GM12878 (cell line): ENCODE measurements at regions not wholly inside any gene's neighbourhood (a gene's known extent, or its start where the extent isn't known, plus 50 kb on each side); places are given as distances from the start of the nearest gene placed in this dataset.

ENCODE experiments used
- ATAC-seq: fragments of 200-7000 bp; cut with Tn5 transposase; 3 replicates; pipeline ENCODE4 v1.9.1; 2020; ENCODE audit warnings: mild to moderate bottlenecking, moderate library complexity
- BruUV-seq: library from RNA; stranded (reverse); fragments of 400-500 nt; replicated peaks from 2 replicates; lab custom pipeline; 2021; lab: Mats Ljungman, UMichigan
- CTCF ChIA-PET: fragments of 300-600 bp; sonication (Branson Sonifier 250); formaldehyde crosslinking; extraction: SDS; loops from one replicate; lab custom pipeline; 2021; ENCODE audit warnings: inconsistent platforms; lab: Yijun Ruan, JAX
- POLR2A ChIA-PET: fragments of 350-600 bp; formaldehyde crosslinking; extraction: SDS; loops from one replicate; lab custom pipeline; 2021; ENCODE audit warnings: inconsistent platforms; lab: Charles Lee
- RAD21 ChIA-PET: fragments of 300-600 bp; sonication (Branson Sonifier 250); formaldehyde crosslinking; loops from one replicate; lab custom pipeline; 2023; ENCODE audit warnings: antibody characterized with exemption; ENCODE audit not compliant: unreplicated experiment; lab: Charles Lee
- SMC1A ChIA-PET: fragments of 300-600 bp; sonication (Branson Sonifier 250); formaldehyde crosslinking; loops from one replicate; lab custom pipeline; 2023; ENCODE audit not compliant: unreplicated experiment, uncharacterized antibody; lab: Charles Lee
- DNase-seq: peaks from one replicate; pipeline ENCODE4 v3.0.0-alpha.2; 2011; ENCODE audit warnings: low read depth, low spot score
- FAIRE-seq: peaks from 3 replicates; lab custom pipeline; 2011; peaks lifted over from hg19 to GRCh38; lab: Jason Lieb, UNC
- H2AFZ ChIP-seq: 2 replicates; pipeline ENCODE4 v1.6.0; 2011; ENCODE audit warnings: low read depth, low read length, control low read depth; ENCODE audit not compliant: control insufficient read depth
- H3K27ac ChIP-seq: 2 replicates; pipeline ENCODE4 v1.5.1; 2011; ENCODE audit warnings: control low read depth; ENCODE audit not compliant: control insufficient read depth, insufficient read depth
- H3K27me3 ChIP-seq, 2 experiments: replicated peaks in 1 of 2; 2 replicates each; pipeline versions ENCODE4 v1.6.0 to v1.6.1; 2011; ENCODE audit warnings: low read length in 1 of 2; ENCODE audit not compliant: control insufficient read depth in 2 of 2, insufficient read depth in 2 of 2
- H3K36me3 ChIP-seq, 2 experiments: 2 replicates each; pipeline ENCODE4 v1.5.1; 2011; ENCODE audit warnings: low read length in 1 of 2; ENCODE audit not compliant: control insufficient read depth in 2 of 2, insufficient read depth in 2 of 2
- H3K4me1 ChIP-seq: 2 replicates; pipeline ENCODE4 v1.6.1; 2011; ENCODE audit warnings: mild to moderate bottlenecking, low read length, moderate library complexity, mixed read lengths; ENCODE audit not compliant: control insufficient read depth, insufficient read depth
- H3K4me2 ChIP-seq: 2 replicates; pipeline ENCODE4 v1.6.0; 2011; ENCODE audit warnings: control low read depth; ENCODE audit not compliant: control insufficient read depth, insufficient read depth
- H3K4me3 ChIP-seq: fragments of 200-600 bp; sonication (generic); 2 replicates; pipeline ENCODE4 v1.5.1; 2016
- H3K79me2 ChIP-seq: 2 replicates; pipeline ENCODE4 v1.6.0; 2011; ENCODE audit warnings: low read length; ENCODE audit not compliant: control insufficient read depth, insufficient read depth
- H3K9ac ChIP-seq: 2 replicates; pipeline ENCODE4 v1.8.0; 2011; ENCODE audit warnings: low read length, control low read depth, mixed read lengths; ENCODE audit not compliant: control insufficient read depth, insufficient read depth
- H3K9me3 ChIP-seq: replicated peaks from 3 replicates; pipeline ENCODE4 v1.5.1; 2011; ENCODE audit warnings: mild to moderate bottlenecking, low read length; ENCODE audit not compliant: control insufficient read depth, insufficient read depth
- H4K20me1 ChIP-seq: 2 replicates; pipeline ENCODE4 v1.6.0; 2011; ENCODE audit not compliant: control insufficient read depth, insufficient read depth
- GATAD2B ChIP-seq: fragments of 450-650 bp; conservative IDR thresholded peaks from 2 replicates; pipeline ENCODE4 v1.6.1; 2017; ENCODE audit warnings: low read depth, mild to moderate bottlenecking, moderate library complexity
- JUND ChIP-seq: IDR thresholded peaks from 2 replicates; pipeline ENCODE4 v1.6.1; 2012; ENCODE audit warnings: low read depth, mild to moderate bottlenecking, low read length, improper control_type of control experiment, moderate library complexity
- KLF5 ChIP-seq: fragments of 450-650 bp; IDR thresholded peaks from 2 replicates; pipeline ENCODE4 v1.6.1; 2014; ENCODE audit warnings: mild to moderate bottlenecking; ENCODE audit not compliant: partially characterized antibody
- RBBP5 ChIP-seq: fragments of 200-600 bp; sonication (generic); conservative IDR thresholded peaks from 2 replicates; pipeline ENCODE4 v1.6.1; 2016
- RCOR1 ChIP-seq: conservative IDR thresholded peaks from 2 replicates; pipeline ENCODE4 v1.6.1; 2012; ENCODE audit warnings: low read depth, low read length, improper control_type of control experiment
- SUZ12 ChIP-seq: fragments of 200-600 bp; sonication (generic); IDR thresholded peaks from one replicate; pipeline ENCODE4 v1.6.1; 2018; ENCODE audit warnings: antibody characterized with exemption, mild to moderate bottlenecking; ENCODE audit not compliant: unreplicated experiment
- WGBS: methylation state at CpG from one replicate; pipeline ENCODE4 v1.1.6; 2016; ENCODE audit warnings: low lambda C conversion rate; ENCODE audit not compliant: insufficient replicate concordance, insufficient coverage; ENCODE audit errors: missing lambda C conversion rate; 5-methylcytosine and 5-hydroxymethylcytosine counted together
- in situ Hi-C: fragments of 300-500 bp; cut with MboI; formaldehyde crosslinking; loops from 9 replicates; pipeline ENCODE4 v1.14.3; 2018; ENCODE audit warnings: mixed read lengths
- intact Hi-C: fragments of 100-400 bp; cut with micrococcal nuclease; formaldehyde crosslinking; loops from one replicate; pipeline ENCODE4 v1.14.2; 2022; ENCODE audit not compliant: unreplicated experiment
- TF ChIP-seq, protein P1 (sequence below): fragments of 150-350 bp; IDR thresholded peaks from 2 replicates; pipeline ENCODE4 v1.6.1; 2016; ENCODE audit warnings: low read depth, low read length

- TF ChIP-seq, protein P1, sequence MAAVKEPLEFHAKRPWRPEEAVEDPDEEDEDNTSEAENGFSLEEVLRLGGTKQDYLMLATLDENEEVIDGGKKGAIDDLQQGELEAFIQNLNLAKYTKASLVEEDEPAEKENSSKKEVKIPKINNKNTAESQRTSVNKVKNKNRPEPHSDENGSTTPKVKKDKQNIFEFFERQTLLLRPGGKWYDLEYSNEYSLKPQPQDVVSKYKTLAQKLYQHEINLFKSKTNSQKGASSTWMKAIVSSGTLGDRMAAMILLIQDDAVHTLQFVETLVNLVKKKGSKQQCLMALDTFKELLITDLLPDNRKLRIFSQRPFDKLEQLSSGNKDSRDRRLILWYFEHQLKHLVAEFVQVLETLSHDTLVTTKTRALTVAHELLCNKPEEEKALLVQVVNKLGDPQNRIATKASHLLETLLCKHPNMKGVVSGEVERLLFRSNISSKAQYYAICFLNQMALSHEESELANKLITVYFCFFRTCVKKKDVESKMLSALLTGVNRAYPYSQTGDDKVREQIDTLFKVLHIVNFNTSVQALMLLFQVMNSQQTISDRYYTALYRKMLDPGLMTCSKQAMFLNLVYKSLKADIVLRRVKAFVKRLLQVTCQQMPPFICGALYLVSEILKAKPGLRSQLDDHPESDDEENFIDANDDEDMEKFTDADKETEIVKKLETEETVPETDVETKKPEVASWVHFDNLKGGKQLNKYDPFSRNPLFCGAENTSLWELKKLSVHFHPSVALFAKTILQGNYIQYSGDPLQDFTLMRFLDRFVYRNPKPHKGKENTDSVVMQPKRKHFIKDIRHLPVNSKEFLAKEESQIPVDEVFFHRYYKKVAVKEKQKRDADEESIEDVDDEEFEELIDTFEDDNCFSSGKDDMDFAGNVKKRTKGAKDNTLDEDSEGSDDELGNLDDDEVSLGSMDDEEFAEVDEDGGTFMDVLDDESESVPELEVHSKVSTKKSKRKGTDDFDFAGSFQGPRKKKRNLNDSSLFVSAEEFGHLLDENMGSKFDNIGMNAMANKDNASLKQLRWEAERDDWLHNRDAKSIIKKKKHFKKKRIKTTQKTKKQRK, result no peak
- TF ChIP-seq GATAD2B, result no peak
Measured at GRCh38 chr7:98762620-98763019, 107.2 kb downstream of the TMEM130 start (continued).

GRCh38 chr7:98763441-98763840 lies 106.4 kb downstream of the TMEM130 start:
- BruUV-seq, result no TSS peak
- no peaks in the 10 kb centered on the region for H3K79me2 ChIP-seq
- H3K4me1 ChIP-seq, result no peaks in the 10 kb centered on the region
- POLR2A ChIA-PET, result interaction anchor here (0.6 kb wide), 1 partner anchor 421 kb away, joined by 3 read pairs; no protein-coding TSS in a partner anchor
- H3K9ac ChIP-seq, result no peak overlapping the region
- no peak overlapping the region for H3K27ac ChIP-seq
- H2AFZ ChIP-seq, result no peak overlapping the region
- intact Hi-C loops (no loop called here), in situ Hi-C loops (no loop called here)
- SMC1A ChIA-PET, result no interaction called here
- ATAC-seq (no peak), DNase-seq (no peak), FAIRE-seq (no peak)
- TF ChIP-seq SUZ12 (no peak), RCOR1 (no peak), KLF5 (no peak), JUND (no peak), RBBP5 (no peak)
- H3K4me2 ChIP-seq, result no peak overlapping the region
- CTCF ChIA-PET, result interaction anchor here (1.0 kb wide), 1 partner anchor 8 kb away, joined by 3 read pairs; no protein-coding TSS in a partner anchor
- WGBS, result 32% methylated on average over 8 of the region's 8 CpGs
- H3K9me3 ChIP-seq, result no peaks in the 10 kb centered on the region; the same call in 2 of the 3 replicates
- H3K36me3 ChIP-seq, result no peaks in the 10 kb centered on the region
- RAD21 ChIA-PET, result no interaction called here
- H3K27me3 ChIP-seq, result no peaks in the 10 kb centered on the region
- H4K20me1 ChIP-seq, result no peaks in the 10 kb centered on the region
- H3K4me3 ChIP-seq, result no peak overlapping the region
